CD4-positive, alpha-beta T cell treated with Interleukin-4 for 4 hours (primary cell): ENCODE measurements at regions not wholly inside any gene's neighbourhood (a gene's known extent, or its start where the extent isn't known, plus 50 kb on each side); places are given as distances from the start of the nearest gene placed in this dataset.

Experiments
- DNase-seq: peaks from one replicate; pipeline ENCODE4 v3.0.0-alpha.2; 2020

DNA sequence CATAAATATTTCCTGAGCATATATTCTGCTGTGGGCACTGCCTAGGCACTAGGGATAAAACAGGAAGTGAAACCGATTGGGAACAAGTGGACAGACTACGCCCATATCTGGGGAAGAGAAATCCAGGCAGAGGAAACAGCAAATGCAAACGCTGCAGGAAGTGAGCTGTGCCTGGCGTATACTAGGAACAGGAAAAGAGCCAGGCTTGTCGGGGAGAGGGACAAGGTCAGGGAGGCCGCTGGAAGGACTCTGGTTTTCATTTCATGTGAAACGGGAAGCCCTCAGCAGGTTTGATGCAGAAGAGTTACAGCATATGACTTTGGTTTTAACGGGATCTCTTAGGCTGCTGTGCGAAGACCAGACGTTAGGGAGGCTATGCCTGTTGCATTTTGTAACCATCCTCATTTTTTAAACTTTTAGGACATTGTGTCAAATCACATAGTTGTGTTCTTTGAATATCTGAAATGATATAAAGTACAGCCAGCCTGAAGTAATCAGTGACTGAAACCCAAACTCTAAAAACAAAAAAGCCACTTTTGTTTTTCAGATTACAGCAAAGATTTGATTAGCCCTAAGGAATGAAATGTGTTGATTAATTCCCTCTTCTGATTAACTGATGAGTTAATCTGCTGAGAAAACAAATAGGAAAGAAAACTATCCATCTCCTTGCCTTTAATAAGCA lies 110.2 kb upstream of the PIEZO2 start:
- no peak for DNase-seq

DNA sequence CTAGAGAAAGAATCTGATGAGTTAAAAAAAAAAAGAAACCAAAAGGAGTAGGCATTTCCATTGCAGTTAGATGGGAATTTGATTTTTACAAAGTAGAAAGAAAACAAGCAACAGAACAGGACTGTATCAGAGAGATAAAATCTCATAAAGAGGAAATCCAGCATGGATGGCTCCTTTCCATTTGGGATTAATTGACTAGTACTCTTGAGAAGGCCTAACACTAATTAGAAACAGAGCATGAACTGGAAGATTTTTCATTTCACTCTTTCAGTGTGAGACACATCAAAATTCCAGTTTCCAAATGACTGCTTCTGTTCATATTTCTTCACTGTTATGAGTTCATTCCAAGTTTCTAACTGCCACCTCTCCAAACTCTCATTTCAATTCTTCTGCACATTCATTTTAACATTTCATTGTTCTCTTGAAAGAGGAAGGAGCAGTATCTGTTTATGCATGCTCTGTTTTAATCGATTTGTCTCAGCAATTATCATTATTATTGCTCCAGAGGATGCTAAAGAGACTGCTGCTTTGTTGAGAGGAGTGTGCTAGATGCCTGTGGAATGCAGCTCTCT lies 108.8 kb upstream of the PIEZO2 start:
- no peak for DNase-seq

DNA sequence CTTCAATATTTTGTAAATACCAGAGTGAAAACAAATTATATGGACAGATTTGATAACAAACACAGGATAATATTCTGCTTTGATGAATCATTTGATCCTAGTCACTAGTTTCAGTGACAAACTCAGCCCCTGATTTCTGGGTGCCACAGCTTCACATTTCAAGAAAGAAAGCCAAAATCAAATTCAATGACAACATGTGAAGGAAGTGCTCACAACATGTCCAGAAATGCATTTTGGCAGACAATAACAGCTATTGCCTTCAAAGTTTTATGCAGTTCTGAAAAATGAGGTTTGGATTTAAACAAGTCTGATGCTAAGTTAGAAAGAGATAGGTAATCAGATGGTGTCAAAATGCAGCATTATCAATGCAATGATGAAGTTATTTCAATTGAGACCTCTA lies 106.9 kb upstream of the PIEZO2 start:
- DNase-seq = no peak

DNA sequence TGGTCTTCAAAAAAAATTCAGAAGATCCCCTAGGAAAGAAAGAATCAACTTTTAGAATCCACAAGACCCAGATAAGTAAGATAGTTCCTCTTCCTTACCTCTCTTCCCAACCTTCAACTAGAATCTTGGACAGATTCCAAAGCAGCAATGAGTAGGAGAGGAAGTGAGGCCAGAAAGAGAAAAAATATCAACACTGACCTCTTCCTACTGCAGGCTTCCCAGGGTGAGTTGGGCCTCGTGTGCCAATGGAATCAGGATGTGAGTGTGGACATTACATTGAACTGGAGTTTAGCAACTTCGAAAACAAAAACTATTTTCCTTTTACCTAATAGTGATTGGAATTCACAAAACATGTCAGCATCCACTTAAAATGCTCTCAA lies 102.5 kb upstream of the PIEZO2 start:
- DNase-seq = no peak

DNA sequence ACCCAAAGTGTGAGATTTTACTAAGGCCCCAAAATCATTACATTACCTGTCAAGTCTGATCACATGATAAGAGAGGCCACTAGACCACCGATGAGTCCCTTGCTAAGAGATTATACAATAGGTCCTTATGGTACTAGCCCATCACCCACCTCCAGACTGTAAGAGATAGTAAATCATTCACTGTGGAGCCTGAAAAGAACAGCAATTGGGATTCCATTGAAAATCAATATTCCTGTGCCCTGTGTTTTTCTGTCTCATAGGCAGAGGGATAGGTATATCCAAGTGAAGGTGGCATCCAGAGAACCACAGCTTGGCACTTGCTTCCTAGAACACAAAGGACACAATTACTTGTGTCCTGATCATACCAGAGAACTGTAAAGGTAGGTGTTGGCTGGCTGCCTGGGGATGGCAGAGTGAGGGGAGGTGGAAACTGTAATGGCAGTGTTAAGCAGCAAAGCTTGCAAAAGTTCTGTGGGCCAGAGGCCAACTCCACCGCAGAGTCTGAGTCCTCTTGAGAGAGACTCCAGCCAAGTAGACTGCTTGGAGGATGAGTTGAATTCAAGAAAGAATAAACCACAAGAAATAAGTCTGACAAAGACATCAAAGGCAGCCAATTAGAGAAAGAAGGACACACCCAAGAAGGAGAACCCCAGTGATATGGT lies 102.0 kb upstream of the PIEZO2 start:
- no peak for DNase-seq

DNA sequence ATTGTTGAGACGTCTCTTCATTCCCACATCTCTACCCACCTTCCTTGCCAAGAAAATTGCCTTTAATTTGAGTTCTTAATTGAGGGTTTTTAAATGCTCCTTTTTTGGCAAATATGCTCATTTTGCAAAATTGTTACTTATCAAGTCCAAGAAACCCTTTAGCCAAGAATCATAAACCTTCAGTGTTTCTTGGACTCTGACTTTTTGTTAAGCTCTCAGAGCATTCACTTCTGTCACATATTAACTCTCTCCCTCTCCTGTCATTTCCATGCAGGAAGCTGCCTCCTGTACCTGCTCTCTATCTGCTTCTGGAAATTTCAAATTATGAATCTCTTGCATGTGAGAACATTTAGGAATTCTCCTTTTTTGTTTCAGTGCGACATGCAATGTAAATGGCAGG lies 100.0 kb upstream of the PIEZO2 start:
- no peak for DNase-seq

DNA sequence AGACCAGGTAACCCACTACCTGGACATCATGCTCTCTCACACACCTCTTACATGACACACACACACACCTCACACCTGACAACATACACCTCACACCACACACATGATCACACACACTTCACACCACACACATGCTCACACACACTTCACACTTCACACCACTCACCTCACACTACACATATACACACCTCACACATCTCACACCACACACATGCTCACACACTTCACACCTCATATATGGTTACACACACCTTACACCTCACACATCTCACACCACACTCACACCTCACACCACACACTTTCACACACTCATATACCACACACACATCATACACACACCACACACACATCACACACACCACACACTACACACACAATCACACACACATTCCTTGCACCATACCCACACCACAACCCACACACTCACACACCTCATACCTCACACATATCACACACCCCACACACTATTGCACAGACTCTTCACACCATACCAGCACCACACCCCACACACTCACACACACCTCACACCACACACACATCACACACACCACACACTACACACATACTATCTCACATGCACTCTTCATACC lies 98.1 kb upstream of the PIEZO2 start:
- DNase-seq = no peak

DNA sequence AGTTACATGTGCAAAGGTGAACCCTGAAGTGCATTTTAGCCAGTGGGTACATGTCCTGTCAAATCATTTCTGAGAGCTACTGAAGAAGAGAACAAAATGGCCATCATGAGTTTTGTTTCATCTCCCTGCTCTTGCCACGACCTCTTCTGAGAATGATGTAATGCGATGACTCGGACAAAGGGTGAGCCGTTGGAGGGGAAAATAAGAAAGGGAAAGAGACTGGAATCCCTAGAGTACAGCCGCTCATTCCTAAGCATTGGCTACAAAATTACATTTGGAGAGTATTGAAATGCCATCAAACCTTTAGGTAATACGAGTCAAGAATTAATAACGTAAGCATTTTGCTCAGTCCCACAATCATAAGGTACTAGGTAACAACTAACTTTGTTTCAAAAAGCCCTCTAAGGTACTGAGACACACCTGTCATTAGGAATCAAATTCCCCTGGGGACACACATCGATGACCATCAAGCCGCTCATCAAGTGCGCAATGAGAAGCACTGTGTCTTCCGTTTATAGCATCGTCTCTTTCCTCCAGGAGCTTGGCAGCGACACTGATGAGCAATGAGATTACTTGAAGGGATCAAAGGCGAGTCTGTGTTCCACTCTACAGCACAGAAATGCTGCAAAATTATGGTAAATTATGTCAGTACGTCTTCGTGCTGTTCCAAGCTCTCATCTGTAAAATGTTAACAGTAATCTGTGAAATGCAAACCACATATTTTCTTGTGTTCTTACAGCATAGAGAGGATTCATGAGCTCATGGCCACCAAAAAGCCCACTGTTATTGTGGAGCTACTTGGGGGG lies 97.3 kb upstream of the PIEZO2 start:
- no peak for DNase-seq

DNA sequence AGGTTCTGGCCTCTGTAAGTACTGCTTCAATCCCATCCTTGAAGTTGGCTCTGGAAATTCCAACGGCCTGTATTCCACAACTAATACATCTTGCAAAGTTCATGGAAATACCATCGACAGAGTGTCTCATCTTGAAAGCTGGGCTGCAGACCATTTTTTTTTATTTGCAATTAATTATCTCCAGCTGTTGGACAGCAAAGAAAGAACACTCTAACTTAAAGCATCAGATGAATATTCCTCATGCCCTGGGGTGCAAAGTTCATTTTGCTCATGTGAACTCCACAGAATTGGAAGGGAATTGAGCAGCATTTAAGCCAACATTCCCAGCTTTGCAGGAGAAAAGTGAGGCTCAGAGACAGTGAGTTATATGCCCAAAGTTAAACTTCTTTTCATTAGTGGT lies 96.5 kb upstream of the PIEZO2 start:
- DNase-seq = no peak

DNA sequence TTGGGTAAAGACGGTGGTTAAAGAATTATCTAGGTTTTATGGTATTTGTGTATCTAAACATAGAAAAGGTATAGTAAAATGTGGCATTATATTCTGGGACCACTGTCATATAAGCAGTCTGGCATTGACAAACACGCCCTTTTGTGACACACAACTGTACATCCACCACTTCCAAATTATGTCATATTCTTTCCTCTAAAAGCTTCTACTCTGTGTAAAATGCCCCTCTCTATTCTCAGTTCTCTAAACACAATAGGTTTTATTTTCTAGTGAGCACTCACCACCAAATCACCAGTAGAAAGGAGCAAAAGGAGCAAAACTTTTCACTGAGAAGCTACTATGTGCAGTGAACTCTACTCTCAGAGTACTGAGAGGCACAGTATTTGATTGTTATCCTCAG lies 88.1 kb upstream of the PIEZO2 start:
- no peak for DNase-seq

DNA sequence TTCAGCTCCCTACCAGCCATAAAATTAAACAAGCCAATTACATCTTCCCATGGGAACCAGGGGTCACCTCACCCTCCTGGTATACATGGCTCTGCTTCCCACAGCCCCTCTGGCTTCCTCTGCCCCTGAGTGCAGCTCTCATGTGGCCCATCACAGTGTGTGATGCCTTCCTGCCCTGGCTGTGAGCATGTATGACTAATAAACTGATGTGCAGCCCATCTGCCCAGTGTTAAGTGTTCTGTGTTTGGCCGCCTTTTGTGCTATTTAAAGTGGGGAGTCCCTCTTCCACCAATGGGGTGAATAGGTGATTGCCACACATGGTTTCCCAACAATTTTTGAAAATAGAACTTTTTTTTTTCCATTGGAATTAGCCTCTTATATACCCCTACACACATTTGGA lies 87.7 kb upstream of the PIEZO2 start:
- no peak for DNase-seq

DNA sequence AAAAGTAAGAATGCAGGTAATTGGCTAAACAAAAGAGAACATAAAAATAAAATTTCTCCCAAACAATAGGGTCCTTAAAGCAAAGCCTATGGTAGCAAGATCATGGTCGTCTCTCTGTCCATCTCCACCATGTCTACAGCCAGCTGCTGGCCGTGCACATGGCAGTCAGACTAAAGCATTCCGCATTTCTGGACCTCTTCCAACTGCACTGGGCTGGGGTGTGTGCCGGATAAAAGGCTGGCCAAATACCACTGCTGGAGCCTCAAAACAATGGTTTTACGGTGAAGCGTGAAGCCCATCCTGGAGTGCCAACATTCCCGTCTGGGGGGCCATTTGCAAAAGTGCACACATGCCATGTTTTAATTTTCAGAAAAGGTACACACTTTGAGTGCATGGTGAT lies 74.8 kb upstream of the PIEZO2 start:
- DNase-seq = no peak

DNA sequence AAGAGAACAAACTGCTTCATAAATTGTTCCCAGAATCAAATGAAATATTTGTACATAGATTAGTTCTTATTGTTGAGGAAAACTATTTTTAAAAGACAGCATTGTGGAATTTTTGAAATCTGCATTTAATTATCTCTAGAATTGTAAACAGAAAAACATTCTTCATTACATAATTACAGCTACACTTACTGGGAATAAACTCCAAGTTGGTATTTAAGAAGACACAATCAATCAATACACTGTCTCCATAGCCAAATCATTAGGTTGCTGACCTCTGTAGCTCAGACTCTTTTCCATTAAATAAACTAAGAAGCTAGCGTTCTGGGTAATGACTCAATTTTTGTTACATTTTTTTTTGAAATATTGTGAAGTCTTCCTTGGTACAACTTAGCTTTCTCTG lies 70.2 kb upstream of the PIEZO2 start:
- DNase-seq = no peak

DNA sequence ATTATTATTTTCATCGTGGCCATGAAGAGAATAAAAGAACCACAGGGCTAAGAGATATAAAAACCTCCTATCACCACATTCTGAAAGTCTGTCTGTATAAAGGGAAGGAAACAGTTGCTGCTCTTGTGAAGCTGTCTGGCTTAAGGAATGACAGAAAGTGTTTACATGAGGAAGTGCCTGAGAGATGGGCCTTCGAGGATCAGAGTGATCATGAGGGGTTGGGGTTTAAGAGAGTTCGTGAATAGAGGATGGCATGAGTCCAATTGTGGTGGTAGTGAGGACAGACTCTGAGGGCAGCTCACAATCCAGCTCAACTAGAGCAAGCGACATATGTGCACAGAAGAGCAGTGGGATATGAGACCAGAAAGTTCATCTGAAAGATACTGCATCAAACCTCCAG lies 65.8 kb upstream of the PIEZO2 start:
- no peak for DNase-seq

DNA sequence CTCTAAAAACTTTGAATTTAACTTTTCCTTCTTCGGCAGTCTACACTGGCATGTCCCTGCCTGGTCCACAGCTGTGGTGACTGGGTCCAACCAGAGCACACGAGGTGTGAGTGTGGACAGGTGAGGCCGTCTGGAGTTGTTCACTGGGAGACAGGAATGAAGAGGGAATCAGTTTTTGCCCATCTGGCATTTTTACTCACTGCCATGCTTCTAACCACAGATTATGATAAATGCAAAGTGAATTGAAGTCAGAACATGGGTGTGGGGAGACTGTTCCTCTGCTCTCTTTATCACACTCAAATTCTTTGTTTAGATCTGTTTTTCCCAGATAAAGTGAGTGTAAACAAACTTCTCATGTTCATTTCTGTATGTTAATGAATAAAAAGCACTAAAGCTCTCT lies 54.7 kb upstream of the PIEZO2 start:
- no peak for DNase-seq

DNA sequence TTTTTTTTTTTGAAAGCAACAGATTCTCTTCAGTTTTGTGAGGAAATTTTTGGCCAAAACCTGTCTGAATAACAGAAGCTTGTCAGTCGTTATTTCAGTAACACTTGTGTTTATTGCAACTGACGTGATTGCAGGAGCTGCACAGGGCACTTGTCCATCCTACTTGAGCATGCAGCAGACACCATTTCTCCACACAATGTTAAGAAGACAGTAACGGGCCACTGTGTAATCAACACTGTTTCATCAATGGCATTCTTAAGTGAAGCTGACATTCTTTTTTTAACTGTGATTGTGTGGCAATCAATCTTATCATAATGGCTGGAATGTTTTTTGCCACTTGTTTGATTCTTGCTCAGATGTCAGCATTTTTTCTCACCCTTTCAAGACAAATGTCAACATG lies 50.1 kb upstream of the PIEZO2 start:
- DNase-seq = no peak
